IMR-90 (cell line): ENCODE measurements at regions not wholly inside any gene's neighbourhood (a gene's known extent, or its start where the extent isn't known, plus 50 kb on each side); places are given as distances from the start of the nearest gene placed in this dataset.

Source experiments
- ATAC-seq: fragments of 200-7000 bp; cut with Tn5 transposase; 2 replicates; pipeline ENCODE4 v1.9.1; 2020; ENCODE audit warnings: low read depth, mild to moderate bottlenecking, moderate library complexity
- BruUV-seq: library from RNA; stranded (reverse); fragments of 400-500 nt; replicated peaks from 2 replicates; lab custom pipeline; 2021; lab: Mats Ljungman, UMichigan
- CTCF ChIA-PET: fragments of 300-600 bp; formaldehyde crosslinking; extraction: SDS; loops from one replicate; lab custom pipeline; 2021; ENCODE audit warnings: antibody characterized with exemption; lab: Yijun Ruan, JAX
- POLR2A ChIA-PET: fragments of 300-600 bp; sonication (Branson Sonifier 250); formaldehyde crosslinking; loops from one replicate; lab custom pipeline; 2022; ENCODE audit warnings: antibody characterized with exemption; ENCODE audit not compliant: unreplicated experiment; lab: Charles Lee
- DNase-seq: peaks from one replicate; pipeline ENCODE4 v3.0.0; 2013
- H2AFZ ChIP-seq: replicated peaks from 2 replicates; pipeline ENCODE3; 2013; ENCODE audit warnings: low read length, mild to moderate bottlenecking; ENCODE audit not compliant: poor library complexity
- H2AK5ac ChIP-seq: 2 replicates; pipeline ENCODE4 v1.6.1; 2013; ENCODE audit warnings: low read depth, low read length, inconsistent platforms
- H2AK9ac ChIP-seq: replicated peaks from 2 replicates; pipeline ENCODE3; 2013; ENCODE audit warnings: mild to moderate bottlenecking, low read depth, low read length, moderate library complexity; ENCODE audit not compliant: poor library complexity
- H2BK120ac ChIP-seq: 2 replicates; pipeline ENCODE4 v1.6.1; 2013; ENCODE audit warnings: low read depth, low read length, inconsistent platforms
- H2BK15ac ChIP-seq: 3 replicates; pipeline ENCODE4 v1.6.1; 2013; ENCODE audit warnings: low read depth, low read length, inconsistent platforms
- H2BK20ac ChIP-seq: 2 replicates; pipeline ENCODE4 v1.6.1; 2013; ENCODE audit warnings: low read depth, mild to moderate bottlenecking, inconsistent platforms, low read length, moderate library complexity
- H2BK5ac ChIP-seq: 2 replicates; pipeline ENCODE4 v1.6.1; 2013; ENCODE audit warnings: mild to moderate bottlenecking, low read depth, low read length, inconsistent platforms; ENCODE audit not compliant: poor library complexity, severe bottlenecking
- H3K14ac ChIP-seq: replicated peaks from 2 replicates; pipeline ENCODE4 v1.6.1; 2013; ENCODE audit warnings: low read depth, low read length, inconsistent platforms
- H3K18ac ChIP-seq: 2 replicates; pipeline ENCODE4 v1.6.1; 2013; ENCODE audit warnings: low read depth, low read length, control low read depth
- H3K23ac ChIP-seq: 2 replicates; pipeline ENCODE4 v1.6.1; 2013; ENCODE audit warnings: low read depth, low read length, inconsistent platforms
- H3K27ac ChIP-seq: 2 replicates; pipeline ENCODE4 v1.5.1; 2013; ENCODE audit warnings: mild to moderate bottlenecking, control low read depth, low read length; ENCODE audit not compliant: insufficient read depth
- H3K27me3 ChIP-seq: 2 replicates; pipeline ENCODE4 v1.6.1; 2013; ENCODE audit warnings: low read length; ENCODE audit not compliant: control insufficient read depth, insufficient read depth
- H3K36me3 ChIP-seq: 2 replicates; pipeline ENCODE4 v1.6.1; 2013; ENCODE audit warnings: low read length, mixed read lengths; ENCODE audit not compliant: control insufficient read depth, insufficient read depth
- H3K4ac ChIP-seq: 2 replicates; pipeline ENCODE4 v1.6.1; 2013; ENCODE audit warnings: low read depth, low read length, inconsistent platforms
- H3K4me1 ChIP-seq: 2 replicates; pipeline ENCODE4 v1.6.1; 2013; ENCODE audit warnings: low read length, mixed read lengths; ENCODE audit not compliant: control insufficient read depth, insufficient read depth
- H3K4me2 ChIP-seq: 2 replicates; pipeline ENCODE4 v1.6.1; 2013; ENCODE audit warnings: low read depth, mild to moderate bottlenecking, control low read depth, low read length, moderate library complexity
- H3K4me3 ChIP-seq: 2 replicates; pipeline ENCODE4 v1.5.1; 2013; ENCODE audit warnings: low read depth, mild to moderate bottlenecking, control low read depth, low read length, moderate library complexity; ENCODE audit not compliant: insufficient read depth
- H3K56ac ChIP-seq: 2 replicates; pipeline ENCODE4 v1.6.1; 2013; ENCODE audit warnings: low read length, inconsistent platforms; ENCODE audit not compliant: insufficient read depth; ENCODE audit errors: extremely low read depth
- H3K79me1 ChIP-seq, 2 experiments: 2 replicates each; pipeline ENCODE4 v1.6.1; 2013; ENCODE audit warnings: low read length in 2 of 2, inconsistent platforms in 1 of 2, low read depth in 1 of 2
- H3K9ac ChIP-seq: 2 replicates; pipeline ENCODE4 v1.6.1; 2013; ENCODE audit warnings: low read depth, low read length, control low read depth
- H3K9me1 ChIP-seq: 2 replicates; pipeline ENCODE4 v1.6.1; 2013; ENCODE audit warnings: low read length, inconsistent platforms; ENCODE audit not compliant: insufficient read depth
- H3K9me3 ChIP-seq: 2 replicates; pipeline ENCODE4 v1.6.1; 2013; ENCODE audit warnings: low read length; ENCODE audit not compliant: control insufficient read depth, insufficient read depth
- H4K20me1 ChIP-seq: 2 replicates; pipeline ENCODE4 v1.6.1; 2013; ENCODE audit warnings: low read length, inconsistent platforms; ENCODE audit not compliant: insufficient read depth
- H4K5ac ChIP-seq: 2 replicates; pipeline ENCODE4 v1.6.1; 2013; ENCODE audit warnings: mild to moderate bottlenecking, low read depth, low read length, control low read depth
- H4K8ac ChIP-seq, 2 experiments: 2 replicates each; pipeline ENCODE4 v1.6.1; 2013; ENCODE audit warnings: low read depth in 2 of 2, low read length in 2 of 2, control low read depth in 1 of 2, inconsistent platforms in 1 of 2
- H4K91ac ChIP-seq: 2 replicates; pipeline ENCODE4 v1.6.1; 2013; ENCODE audit warnings: low read depth, low read length, inconsistent platforms; ENCODE audit not compliant: insufficient read depth
- BHLHE40 ChIP-seq: fragments of 150-350 bp; IDR thresholded peaks from 2 replicates; pipeline ENCODE4 v1.6.1; 2016; ENCODE audit warnings: mild to moderate bottlenecking, low read depth, low read length
- CEBPB ChIP-seq: IDR thresholded peaks from 2 replicates; pipeline ENCODE4 v1.6.1; 2012; ENCODE audit warnings: low read depth, low read length, improper control_type of control experiment
- CHD1 ChIP-seq: IDR thresholded peaks from 2 replicates; pipeline ENCODE4 v1.6.1; 2012; ENCODE audit warnings: low read depth, low read length, improper control_type of control experiment
- CTCF ChIP-seq: conservative IDR thresholded peaks from 2 replicates; pipeline ENCODE4 v1.5.1; 2012; ENCODE audit warnings: mild to moderate bottlenecking, low read depth, low read length, improper control_type of control experiment
- ELK1 ChIP-seq: fragments of 150-350 bp; IDR thresholded peaks from 2 replicates; pipeline ENCODE4 v1.6.1; 2016; ENCODE audit warnings: low read depth, mild to moderate bottlenecking, low read length, moderate library complexity, borderline replicate concordance
- FOS ChIP-seq: fragments of 150-350 bp; IDR thresholded peaks from 2 replicates; pipeline ENCODE4 v1.6.1; 2016; ENCODE audit warnings: low read depth, low read length
- MAFK ChIP-seq: IDR thresholded peaks from 2 replicates; pipeline ENCODE4 v1.6.1; 2012; ENCODE audit warnings: low read depth, low read length, improper control_type of control experiment
- MAZ ChIP-seq: IDR thresholded peaks from 2 replicates; pipeline ENCODE4 v1.6.1; 2012; ENCODE audit warnings: low read depth, mild to moderate bottlenecking, low read length, improper control_type of control experiment, moderate library complexity, borderline replicate concordance
- MXI1 ChIP-seq: IDR thresholded peaks from 2 replicates; pipeline ENCODE4 v1.6.1; 2012; ENCODE audit warnings: low read depth, mild to moderate bottlenecking, low read length, moderate library complexity, borderline replicate concordance
- NFE2L2 ChIP-seq: fragments of 150-350 bp; IDR thresholded peaks from 2 replicates; pipeline ENCODE4 v1.6.1; 2016; ENCODE audit warnings: low read depth, mild to moderate bottlenecking, low read length
- POLR2A ChIP-seq: IDR thresholded peaks from 2 replicates; pipeline ENCODE4 v1.6.1; 2012; ENCODE audit warnings: mild to moderate bottlenecking, low read depth, low read length
- RAD21 ChIP-seq: IDR thresholded peaks from 2 replicates; pipeline ENCODE4 v1.6.1; 2012; ENCODE audit warnings: low read length, improper control_type of control experiment
- RCOR1 ChIP-seq: IDR thresholded peaks from 2 replicates; pipeline ENCODE4 v1.6.1; 2012; ENCODE audit warnings: mild to moderate bottlenecking, low read length, improper control_type of control experiment; ENCODE audit not compliant: insufficient replicate concordance
- RFX5 ChIP-seq: IDR thresholded peaks from 2 replicates; pipeline ENCODE4 v1.8.0; 2012; ENCODE audit warnings: low read depth, mild to moderate bottlenecking, low read length, moderate library complexity
- SMC3 ChIP-seq: fragments of 150-350 bp; IDR thresholded peaks from 2 replicates; pipeline ENCODE4 v1.6.1; 2016; ENCODE audit warnings: low read depth, mild to moderate bottlenecking, antibody characterized with exemption, low read length, moderate library complexity
- USF2 ChIP-seq: fragments of 150-350 bp; IDR thresholded peaks from 2 replicates; pipeline ENCODE4 v1.6.1; 2017; ENCODE audit warnings: mild to moderate bottlenecking, antibody characterized with exemption, low read length, low read depth
- WGBS, 2 experiments: methylation state at CpG; one replicate each; pipeline versions ENCODE4 v1.1.5 to v1.1.7; 2013; ENCODE audit warnings: missing lambda C conversion rate in 2 of 2; ENCODE audit not compliant: insufficient read length in 1 of 2; ENCODE audit errors: extremely low coverage in 2 of 2; 5-methylcytosine and 5-hydroxymethylcytosine counted together
- dilution Hi-C: fragments of 300-500 bp; cut with HindIII; formaldehyde crosslinking; loops from one replicate; pipeline ENCODE4 v1.14.3; 2018; ENCODE audit warnings: low sequenced_read_pairs; ENCODE audit not compliant: unreplicated experiment
- in situ Hi-C: fragments of 300-500 bp; cut with MboI; formaldehyde crosslinking; loops from 3 replicates; pipeline ENCODE4 v1.14.3; 2019; ENCODE audit warnings: low sequenced_read_pairs, inconsistent platforms, mixed read lengths
- intact Hi-C: fragments of 100-400 bp; cut with micrococcal nuclease; formaldehyde crosslinking; loops from 2 replicates; pipeline ENCODE4 v1.10.0; 2022

- dilution Hi-C loops: no loop called here
- Histone ChIP-seq H2BK15ac (0 out of 3 replicates have a peak overlapping the region, but pooled peaks have one; percentile 8), H2BK120ac (no peak overlapping the region)
These were observed 144.6 kb upstream of the MKLN1 start for GRCh38 chr7:131183072-131183471.

More at GRCh38 chr7:131183072-131183471, 144.6 kb upstream of the MKLN1 start:
- H3K56ac ChIP-seq: no peak overlapping the region
- H2AK9ac ChIP-seq: no peak overlapping the region
- intact Hi-C loops (no loop called here), in situ Hi-C loops (no loop called here)
- no peak overlapping the region for H3K9ac ChIP-seq
- H3K9me3 ChIP-seq: no peaks in the 10 kb centered on the region; the same call in 1 of the 2 replicates
- no peak overlapping the region for H3K27ac ChIP-seq
- TF ChIP-seq CHD1 (no peak), USF2 (no peak), ELK1 (no peak), BHLHE40 (no peak), RFX5 (no peak), SMC3 (no peak), POLR2A (no peak), MAZ (no peak), RCOR1 (no peak), CEBPB (no peak), FOS (no peak), NFE2L2 (no peak), RAD21 (no peak), MAFK (no peak), CTCF (no peak), MXI1 (no peak)
- no peaks in the 10 kb centered on the region for H3K36me3 ChIP-seq
- H3K9me1 ChIP-seq: 0 out of 2 replicates have a peak, but pooled peaks cover 3% of the 10 kb centered on the region
- no CpG with 5 or more reads among the region's 2 CpGs for WGBS, 2 experiments
- H2BK20ac ChIP-seq: no peak overlapping the region
- ChIA-PET POLR2A (no interaction called here), CTCF (no interaction called here)
- H3K4ac ChIP-seq: no peak overlapping the region
- no peak overlapping the region for H3K23ac ChIP-seq
- no peak overlapping the region for H3K18ac ChIP-seq
- no peaks in the 10 kb centered on the region for H3K27me3 ChIP-seq
- H3K79me1 ChIP-seq: no peaks in the 10 kb centered on the region
- no peak overlapping the region for H4K91ac ChIP-seq
- ATAC-seq (no peak), DNase-seq (no peak)
- H4K20me1 ChIP-seq: no peaks in the 10 kb centered on the region
- no peak overlapping the region for H3K14ac ChIP-seq
- H4K8ac ChIP-seq: no peak overlapping the region
- H2AK5ac ChIP-seq: no peak overlapping the region
- H3K4me3 ChIP-seq: no peak overlapping the region
- H3K4me2 ChIP-seq: no peak overlapping the region
- BruUV-seq: no TSS peak
- no peaks in the 10 kb centered on the region for H3K4me1 ChIP-seq
- H2AFZ ChIP-seq: no peak overlapping the region
- no peak overlapping the region for H4K5ac ChIP-seq
- H2BK5ac ChIP-seq: no peak overlapping the region
